CD4-positive, alpha-beta T cell treated with Interleukin-6 at 100 ng/mL for 8 hours (primary cell): ENCODE measurements at regions not wholly inside any gene's neighbourhood (a gene's known extent, or its start where the extent isn't known, plus 50 kb on each side); places are given as distances from the start of the nearest gene placed in this dataset.

ENCODE experiments used
- DNase-seq: peaks from one replicate; pipeline ENCODE4 v3.0.0-alpha.2; 2020; ENCODE audit warnings: mixed read lengths, low spot score

- DNase-seq = no peak
Measured at GRCh38 chr9:106529616-106530015, 333.4 kb upstream of the ZNF462 start.

GRCh38 chr9:106531491-106531890 lies 331.5 kb upstream of the ZNF462 start:
- DNase-seq = no peak

- no peak for DNase-seq
Measured at GRCh38 chr9:106532306-106533015, 330.5 kb upstream of the ZNF462 start.

- no peak for DNase-seq
Measured at GRCh38 chr9:106534800-106535199, 328.2 kb upstream of the ZNF462 start.

- no peak for DNase-seq
Measured at GRCh38 chr9:106535439-106535838, 327.5 kb upstream of the ZNF462 start.

- DNase-seq = no peak
Measured at GRCh38 chr9:106557996-106558667, 304.8 kb upstream of the ZNF462 start.

- no peak for DNase-seq
Measured at GRCh38 chr9:106560540-106560939, 302.4 kb upstream of the ZNF462 start.

- DNase-seq = no peak
Measured at GRCh38 chr9:106575823-106576222, 287.1 kb upstream of the ZNF462 start.

GRCh38 chr9:106576232-106576760 lies 286.7 kb upstream of the ZNF462 start:
- DNase-seq = no peak

GRCh38 chr9:106577121-106577520 lies 285.8 kb upstream of the ZNF462 start:
- no peak for DNase-seq

GRCh38 chr9:106580546-106580945 lies 282.4 kb upstream of the ZNF462 start:
- no peak for DNase-seq

GRCh38 chr9:106581973-106582372 lies 281.0 kb upstream of the ZNF462 start:
- no peak for DNase-seq

- DNase-seq = no peak
Measured at GRCh38 chr9:106583751-106584150, 279.2 kb upstream of the ZNF462 start.

GRCh38 chr9:106587042-106587441 lies 275.9 kb upstream of the ZNF462 start:
- no peak for DNase-seq

- DNase-seq = no peak
Measured at GRCh38 chr9:106588626-106589025, 274.3 kb upstream of the ZNF462 start.

GRCh38 chr9:106590759-106591505 lies 272.0 kb upstream of the ZNF462 start:
- DNase-seq = no peak

GRCh38 chr9:106593201-106593600 lies 269.8 kb upstream of the ZNF462 start:
- no peak for DNase-seq

- no peak for DNase-seq
Measured at GRCh38 chr9:106596984-106597383, 266.0 kb upstream of the ZNF462 start.

- DNase-seq = no peak
Measured at GRCh38 chr9:106600955-106601560, 261.9 kb upstream of the ZNF462 start.

- DNase-seq = no peak
Measured at GRCh38 chr9:106602344-106602743, 260.6 kb upstream of the ZNF462 start.

- no peak for DNase-seq
Measured at GRCh38 chr9:106613250-106613737, 249.7 kb upstream of the ZNF462 start.
